ENCODE measurements at regions not wholly inside any gene's neighbourhood (a gene's known extent, or its start where the extent isn't known, plus 50 kb on each side); places are given as distances from the start of the nearest gene placed in this dataset.
A peak's percentile ranks its signal among the peaks of the same experiment; 100 is the strongest.

GRCh38 chr1:67570486-67571143 lies 114.4 kb upstream of the GADD45A start:
- TF ChIP-seq CTCF (IDR thresholded peaks at IDR 0.05; ENCODE audit: insufficient read depth, low read length) = no peak
- peak; percentile 98 for DNase-seq (ENCODE audit: low read depth)

GRCh38 chr1:67571406-67571805 lies 113.6 kb upstream of the GADD45A start:
- H3K4me3 ChIP-seq (ENCODE audit: low read depth, low read length) = no peak overlapping the region
- DNase-seq (ENCODE audit: low read depth) = no peak
- TF ChIP-seq CTCF (IDR thresholded peaks at IDR 0.05; ENCODE audit: insufficient read depth, low read length) = no peak

More at GRCh38 chr1:67570486-67571143, 114.4 kb upstream of the GADD45A start:
- no peak overlapping the region for H3K4me3 ChIP-seq (ENCODE audit: low read depth, low read length)

- TF ChIP-seq CTCF (IDR thresholded peaks at IDR 0.05; ENCODE audit: insufficient read depth, low read length) = no peak
- H3K4me3 ChIP-seq (ENCODE audit: low read depth, low read length) = no peak overlapping the region
- DNase-seq (ENCODE audit: low read depth) = no peak
Observed at GRCh38 chr1:67571901-67572593, 113.0 kb upstream of the GADD45A start.

GRCh38 chr1:67572594-67573221 lies 112.3 kb upstream of the GADD45A start:
- no peak overlapping the region for H3K4me3 ChIP-seq (ENCODE audit: low read depth, low read length)
- TF ChIP-seq CTCF (IDR thresholded peaks at IDR 0.05; ENCODE audit: insufficient read depth, low read length) = no peak
- DNase-seq (ENCODE audit: low read depth) = peak; percentile 46

GRCh38 chr1:67573311-67573872 lies 111.6 kb upstream of the GADD45A start:
- no peak overlapping the region for H3K4me3 ChIP-seq (ENCODE audit: low read depth, low read length)
- TF ChIP-seq CTCF (IDR thresholded peaks at IDR 0.05; ENCODE audit: insufficient read depth, low read length) = no peak
- peak; percentile 25 for DNase-seq (ENCODE audit: low read depth)

GRCh38 chr1:67574221-67574620 lies 110.8 kb upstream of the GADD45A start:
- DNase-seq (ENCODE audit: low read depth) = no peak
- no peak overlapping the region for H3K4me3 ChIP-seq (ENCODE audit: low read depth, low read length)
- no peak for TF ChIP-seq CTCF (IDR thresholded peaks at IDR 0.05; ENCODE audit: insufficient read depth, low read length)
